ENCODE measurements at regions not wholly inside any gene's neighbourhood (a gene's known extent, or its start where the extent isn't known, plus 50 kb on each side); places are given as distances from the start of the nearest gene placed in this dataset.

DNA sequence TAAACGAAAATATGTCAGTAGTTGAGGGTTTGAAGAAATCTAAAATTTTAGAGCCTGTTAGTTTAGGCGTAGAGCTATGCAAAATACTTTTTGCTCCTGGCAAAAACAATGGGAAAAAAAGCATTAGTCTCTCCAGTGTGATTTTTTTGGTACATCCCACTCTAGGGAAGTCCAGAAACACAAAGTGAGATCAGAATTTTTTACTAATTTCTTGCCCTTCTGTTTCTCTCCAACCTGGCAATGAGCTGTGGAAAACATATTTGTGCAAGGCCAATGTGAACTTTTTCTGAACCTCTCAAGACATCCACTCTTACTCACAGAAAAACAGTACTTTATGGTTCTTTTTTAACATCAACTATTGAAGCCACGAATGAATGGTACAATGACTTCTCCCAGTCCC, 56.9 kb upstream of the DCN start:
- no peaks in the 10 kb centered on the region for H3K9me3 ChIP-seq (ENCODE audit: control insufficient read depth, low read depth, low read length)
- H3K27ac ChIP-seq (ENCODE audit: low read length), result no peak overlapping the region
- no peak overlapping the region for H3K9ac ChIP-seq (ENCODE audit: low read length)
- H3K36me3 ChIP-seq (ENCODE audit: control insufficient read depth, low read depth, low read length), result no peaks in the 10 kb centered on the region
- no peaks in the 10 kb centered on the region for H3K4me1 ChIP-seq (ENCODE audit: control insufficient read depth, low read depth, low read length)
- H3K4me3 ChIP-seq (ENCODE audit: low read length), result no peak overlapping the region
- no peaks in the 10 kb centered on the region for H3K27me3 ChIP-seq (ENCODE audit: control insufficient read depth, insufficient read depth, low read length)
